ENCODE measurements at regions not wholly inside any gene's neighbourhood (a gene's known extent, or its start where the extent isn't known, plus 50 kb on each side); places are given as distances from the start of the nearest gene placed in this dataset. TPM values are rescaled to one million over a fixed set of nuclear protein-coding genes. Genes with fewer than 3 reads are reported as not detected.

Small RNA genes lying in the stretch of these regions (small RNA-seq; reads per million reads assigned to genes)
- gene SUMO2P2 = not detected

Data from fibroblast of the aortic adventitia (primary cell).